ENCODE measurements at regions not wholly inside any gene's neighbourhood (a gene's known extent, or its start where the extent isn't known, plus 50 kb on each side); places are given as distances from the start of the nearest gene placed in this dataset.
A peak's percentile ranks its signal among the peaks of the same experiment; 100 is the strongest.

- no peak for DNase-seq (ENCODE audit: low spot score)
Observed at GRCh38 chrX:146144039-146144438, 326.4 kb downstream of the SLITRK2 start.

GRCh38 chrX:146154191-146154590 lies 336.6 kb downstream of the SLITRK2 start:
- no peak for DNase-seq (ENCODE audit: low spot score)

GRCh38 chrX:146160443-146161203 lies 343.0 kb downstream of the SLITRK2 start:
- DNase-seq (ENCODE audit: low spot score), result no peak

- no peak for DNase-seq (ENCODE audit: low spot score)
Observed at GRCh38 chrX:146173742-146174141, 356.1 kb downstream of the SLITRK2 start.

- no peak for DNase-seq (ENCODE audit: low spot score)
Observed at GRCh38 chrX:146181858-146182257, 364.2 kb downstream of the SLITRK2 start.

GRCh38 chrX:146186540-146186939 lies 368.9 kb downstream of the SLITRK2 start:
- DNase-seq (ENCODE audit: low spot score), result no peak

- peak; percentile 8 for DNase-seq (ENCODE audit: low spot score)
Observed at GRCh38 chrX:146189371-146189770, 371.7 kb downstream of the SLITRK2 start.

- DNase-seq (ENCODE audit: low spot score), result no peak
Observed at GRCh38 chrX:146208821-146209220, 391.2 kb downstream of the SLITRK2 start.

GRCh38 chrX:146224442-146224841 lies 406.8 kb downstream of the SLITRK2 start:
- DNase-seq (ENCODE audit: low spot score), result no peak

GRCh38 chrX:146238173-146238572 lies 420.5 kb downstream of the SLITRK2 start:
- DNase-seq (ENCODE audit: low spot score), result no peak

- peak; percentile 40 for DNase-seq (ENCODE audit: low spot score)
Observed at GRCh38 chrX:146241902-146242301, 424.3 kb downstream of the SLITRK2 start.

- peak; percentile 20 for DNase-seq (ENCODE audit: low spot score)
Observed at GRCh38 chrX:146243041-146243440, 425.4 kb downstream of the SLITRK2 start.

- no peak for DNase-seq (ENCODE audit: low spot score)
Observed at GRCh38 chrX:146259207-146259606, 441.6 kb downstream of the SLITRK2 start.

GRCh38 chrX:146264763-146265375 lies 447.2 kb downstream of the SLITRK2 start:
- no peak for DNase-seq (ENCODE audit: low spot score)

GRCh38 chrX:146278381-146278780 lies 460.8 kb downstream of the SLITRK2 start:
- no peak for DNase-seq (ENCODE audit: low spot score)
